ENCODE measurements at regions not wholly inside any gene's neighbourhood (a gene's known extent, or its start where the extent isn't known, plus 50 kb on each side); places are given as distances from the start of the nearest gene placed in this dataset.
"Not testable (repeated sequence)": the region's sequence is repeated elsewhere in the genome, so short reads cannot be mapped to it uniquely, and the experiment has no call there.

DNA sequence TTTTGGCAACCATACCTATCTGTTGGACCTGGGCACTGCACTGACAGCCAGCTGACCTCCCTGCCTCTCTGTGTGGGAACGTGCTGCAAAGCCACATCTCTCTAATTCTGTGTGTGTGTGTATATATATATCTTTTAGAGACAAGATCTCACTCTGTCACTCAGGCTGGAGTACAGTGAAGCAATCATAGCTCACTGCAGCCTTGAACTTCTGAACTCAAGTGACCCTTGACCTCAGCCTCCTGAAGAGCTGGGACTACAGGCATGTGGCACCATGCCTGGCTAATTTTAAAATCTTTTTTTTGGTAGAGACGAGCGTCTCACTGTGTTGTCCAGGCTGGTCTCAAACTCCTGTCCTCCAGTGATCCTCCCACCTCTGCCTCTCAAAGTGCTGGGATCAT, 282.2 kb upstream of the PLGLB2 start:
- H3K27me3 ChIP-seq; H3K36me3 ChIP-seq; H3K4me3 ChIP-seq; H3K27ac ChIP-seq; intact Hi-C loops (cut with DNase I); H3K4me1 ChIP-seq; H3K9ac ChIP-seq (ENCODE audit: low read depth in 2 of 2, low read length in 2 of 2); H3K9me3 ChIP-seq; DNase-seq: not testable (repeated sequence)

DNA sequence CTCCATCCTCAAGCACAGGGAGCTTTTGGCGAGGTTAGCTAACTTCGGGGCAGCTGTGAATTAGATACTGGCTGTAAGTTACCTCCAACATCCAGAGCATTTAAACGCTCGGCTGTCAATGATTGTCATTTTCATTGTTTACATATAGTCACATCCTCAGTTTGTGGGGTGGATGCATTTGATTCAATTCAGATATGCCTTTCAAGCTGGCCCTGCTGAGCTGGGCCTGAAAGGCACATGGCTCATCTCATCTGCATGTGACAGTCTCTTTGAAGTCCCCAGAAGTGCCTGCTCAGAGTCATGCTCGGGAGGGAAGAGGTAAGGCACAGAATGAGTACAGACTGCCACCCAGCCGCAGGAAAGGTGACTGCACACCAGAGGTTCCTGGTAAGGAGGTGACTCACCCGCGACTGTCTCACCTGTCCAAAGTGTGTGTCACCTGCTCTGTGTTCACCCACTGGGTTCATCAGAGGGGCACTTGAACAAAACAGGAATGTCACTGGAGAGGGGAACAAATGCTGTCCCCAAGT, 281.2 kb upstream of the PLGLB2 start:
- H3K4me1 ChIP-seq; H3K27me3 ChIP-seq; H3K27ac ChIP-seq; H3K9me3 ChIP-seq; intact Hi-C loops (cut with DNase I); H3K36me3 ChIP-seq; H3K4me3 ChIP-seq; H3K9ac ChIP-seq (ENCODE audit: low read depth in 2 of 2, low read length in 2 of 2): not testable (repeated sequence)
- TF ChIP-seq, protein P1, sequence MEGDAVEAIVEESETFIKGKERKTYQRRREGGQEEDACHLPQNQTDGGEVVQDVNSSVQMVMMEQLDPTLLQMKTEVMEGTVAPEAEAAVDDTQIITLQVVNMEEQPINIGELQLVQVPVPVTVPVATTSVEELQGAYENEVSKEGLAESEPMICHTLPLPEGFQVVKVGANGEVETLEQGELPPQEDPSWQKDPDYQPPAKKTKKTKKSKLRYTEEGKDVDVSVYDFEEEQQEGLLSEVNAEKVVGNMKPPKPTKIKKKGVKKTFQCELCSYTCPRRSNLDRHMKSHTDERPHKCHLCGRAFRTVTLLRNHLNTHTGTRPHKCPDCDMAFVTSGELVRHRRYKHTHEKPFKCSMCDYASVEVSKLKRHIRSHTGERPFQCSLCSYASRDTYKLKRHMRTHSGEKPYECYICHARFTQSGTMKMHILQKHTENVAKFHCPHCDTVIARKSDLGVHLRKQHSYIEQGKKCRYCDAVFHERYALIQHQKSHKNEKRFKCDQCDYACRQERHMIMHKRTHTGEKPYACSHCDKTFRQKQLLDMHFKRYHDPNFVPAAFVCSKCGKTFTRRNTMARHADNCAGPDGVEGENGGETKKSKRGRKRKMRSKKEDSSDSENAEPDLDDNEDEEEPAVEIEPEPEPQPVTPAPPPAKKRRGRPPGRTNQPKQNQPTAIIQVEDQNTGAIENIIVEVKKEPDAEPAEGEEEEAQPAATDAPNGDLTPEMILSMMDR (IDR thresholded peaks at IDR 0.05) = peak; percentile 18
- peak; percentile 50 for DNase-seq

DNA sequence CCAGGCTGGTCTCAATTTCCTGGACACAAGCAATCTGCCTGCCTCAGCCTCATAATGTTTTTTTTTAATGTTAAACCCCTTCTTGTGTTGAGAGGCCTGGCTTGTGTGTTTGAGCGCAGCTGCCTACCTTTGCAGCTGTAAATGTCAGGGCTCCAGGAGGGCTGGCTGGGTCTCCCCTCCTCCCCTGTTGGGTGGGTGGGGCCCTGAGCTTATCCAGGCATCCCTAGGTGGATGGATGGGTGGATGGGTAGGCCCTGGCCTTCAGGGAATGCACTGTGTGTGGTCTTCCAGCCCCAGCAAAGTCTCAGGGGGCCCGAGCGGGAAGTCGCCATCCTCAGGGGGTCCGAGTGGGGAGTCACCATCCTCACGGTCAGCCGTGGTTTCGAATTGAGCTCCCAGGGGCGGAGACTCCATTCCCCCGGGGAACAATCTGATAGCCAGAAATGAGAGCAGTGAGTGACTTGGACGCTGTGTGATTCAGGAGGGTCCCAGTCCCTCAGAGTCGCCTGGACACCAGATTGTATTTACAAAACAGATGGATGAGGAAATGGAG, 279.4 kb upstream of the PLGLB2 start:
- H3K36me3 ChIP-seq; H3K9ac ChIP-seq (ENCODE audit: low read depth in 2 of 2, low read length in 2 of 2); intact Hi-C loops (cut with DNase I); DNase-seq; H3K27ac ChIP-seq; H3K27me3 ChIP-seq; H3K4me3 ChIP-seq; H3K9me3 ChIP-seq; H3K4me1 ChIP-seq: not testable (repeated sequence)

DNA sequence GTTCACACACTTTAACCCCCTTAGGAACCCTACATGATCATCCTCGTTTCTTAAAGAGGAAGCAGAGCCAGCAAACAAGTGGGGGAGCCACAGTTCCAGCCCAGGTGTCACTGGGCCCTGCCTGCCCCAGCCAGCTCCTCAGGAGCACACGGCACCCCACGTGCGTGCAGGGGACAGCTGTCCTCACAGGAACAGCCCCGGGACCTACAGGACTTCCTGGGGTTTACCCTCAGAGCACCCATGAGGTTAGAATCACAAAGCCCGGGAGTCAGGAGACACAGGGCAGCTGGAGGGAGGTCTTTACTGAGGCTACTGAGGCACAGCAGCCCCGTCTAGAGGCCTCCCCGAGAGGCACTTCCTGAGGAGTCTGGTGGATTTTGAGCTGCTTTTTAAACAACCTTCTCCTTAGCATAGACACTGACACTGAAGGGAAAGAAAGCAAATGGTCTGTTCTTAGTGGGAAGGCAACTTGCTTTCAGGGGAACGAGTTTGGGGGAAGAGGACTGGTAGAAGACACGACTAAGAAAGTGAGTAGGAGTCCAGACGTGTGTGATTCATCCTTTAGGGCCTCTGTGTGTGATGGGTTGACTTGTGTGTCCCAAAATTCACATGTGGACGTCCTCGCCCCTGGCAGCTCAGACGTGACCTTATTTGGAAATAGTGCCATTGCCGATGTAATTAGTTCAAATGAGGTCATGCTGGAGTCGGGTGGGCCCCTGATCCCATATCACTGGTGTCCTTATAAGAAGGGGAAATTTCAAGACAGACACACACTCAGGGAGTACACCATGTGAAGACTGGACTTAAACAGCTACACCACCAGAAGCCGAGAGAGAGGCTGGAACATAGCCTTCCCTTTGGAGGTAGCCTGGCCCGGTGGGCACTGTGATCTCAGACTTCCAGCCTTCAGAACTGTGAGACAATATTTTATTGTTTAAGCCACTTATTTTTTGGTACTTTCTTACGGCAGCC, 278.4 kb upstream of the PLGLB2 start:
- H3K9me3 ChIP-seq; H3K4me3 ChIP-seq; DNase-seq; H3K36me3 ChIP-seq; H3K4me1 ChIP-seq; H3K9ac ChIP-seq (ENCODE audit: low read depth in 2 of 2, low read length in 2 of 2); intact Hi-C loops (cut with DNase I); H3K27ac ChIP-seq; H3K27me3 ChIP-seq: not testable (repeated sequence)

DNA sequence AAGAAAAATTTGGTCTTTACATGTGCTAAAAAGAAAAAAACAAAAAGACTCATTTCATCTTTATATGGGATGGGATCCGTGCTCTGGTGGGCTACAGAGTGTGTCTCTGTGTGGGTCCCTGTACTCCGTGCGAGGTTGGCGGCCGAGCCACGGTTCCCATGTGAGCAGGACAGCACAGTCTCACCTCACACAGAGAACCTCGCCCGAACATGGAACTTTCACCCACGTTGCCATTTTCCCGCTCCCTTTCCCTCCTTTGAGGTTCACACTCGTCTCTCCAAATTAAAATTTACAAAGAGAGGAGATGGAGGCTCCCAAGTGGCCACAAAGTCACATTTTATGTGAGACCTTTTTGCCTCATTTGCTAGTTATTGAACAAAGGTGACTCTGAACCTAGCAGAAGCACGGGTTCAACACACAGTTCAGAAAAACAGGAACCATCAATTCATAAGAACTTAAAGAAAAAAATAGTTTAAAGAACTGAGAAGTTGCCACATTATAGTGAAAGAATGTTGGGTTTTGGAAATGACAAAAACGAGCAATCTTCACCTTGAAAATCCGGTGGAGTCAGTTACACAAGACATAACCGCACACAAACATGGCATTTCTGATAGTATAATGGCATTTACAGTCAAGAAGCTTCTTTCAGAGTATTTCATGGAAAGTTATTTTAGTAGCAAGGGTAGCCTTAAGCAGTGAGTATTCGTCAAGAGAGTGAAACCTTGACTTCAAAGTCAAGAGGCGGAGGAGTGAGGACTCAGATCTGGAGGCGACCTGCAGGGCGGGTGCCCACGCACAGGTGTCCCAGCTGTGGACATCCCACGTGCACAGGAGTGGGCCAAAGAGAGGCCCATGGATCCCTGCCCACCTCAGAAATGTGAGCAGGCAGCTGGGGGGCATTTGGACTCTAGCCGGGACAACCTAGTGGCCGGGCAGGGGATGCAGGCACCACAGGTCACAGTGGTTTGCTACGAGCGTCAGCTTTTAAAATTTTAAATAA, 277.2 kb upstream of the PLGLB2 start:
- intact Hi-C loops (cut with DNase I); H3K9ac ChIP-seq (ENCODE audit: low read depth in 2 of 2, low read length in 2 of 2); DNase-seq; H3K36me3 ChIP-seq; H3K4me1 ChIP-seq; H3K27ac ChIP-seq; H3K4me3 ChIP-seq; H3K27me3 ChIP-seq; H3K9me3 ChIP-seq: not testable (repeated sequence)

DNA sequence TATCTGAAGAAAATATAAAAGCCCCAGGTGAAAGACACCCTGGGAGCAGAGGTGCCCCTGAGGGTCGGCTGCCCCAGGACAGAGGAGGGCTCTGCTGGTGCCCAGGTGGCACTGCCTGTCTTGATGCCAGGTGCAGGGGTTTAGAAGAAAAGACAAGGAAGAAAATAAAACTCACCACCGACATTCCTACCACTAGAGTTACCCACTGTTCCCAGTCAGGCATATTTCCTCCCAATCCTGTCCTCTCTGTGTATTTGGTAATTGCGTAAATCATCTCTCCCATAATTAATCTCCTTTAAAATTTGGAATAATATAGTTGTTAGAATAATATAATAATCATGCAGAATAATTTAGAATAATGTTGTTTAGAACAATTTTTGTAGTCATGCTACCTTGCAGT, 276.4 kb upstream of the PLGLB2 start:
- H3K9ac ChIP-seq (ENCODE audit: low read depth in 2 of 2, low read length in 2 of 2); DNase-seq; H3K27me3 ChIP-seq; H3K4me1 ChIP-seq; H3K27ac ChIP-seq; H3K9me3 ChIP-seq; H3K36me3 ChIP-seq; H3K4me3 ChIP-seq; intact Hi-C loops (cut with DNase I): not testable (repeated sequence)

DNA sequence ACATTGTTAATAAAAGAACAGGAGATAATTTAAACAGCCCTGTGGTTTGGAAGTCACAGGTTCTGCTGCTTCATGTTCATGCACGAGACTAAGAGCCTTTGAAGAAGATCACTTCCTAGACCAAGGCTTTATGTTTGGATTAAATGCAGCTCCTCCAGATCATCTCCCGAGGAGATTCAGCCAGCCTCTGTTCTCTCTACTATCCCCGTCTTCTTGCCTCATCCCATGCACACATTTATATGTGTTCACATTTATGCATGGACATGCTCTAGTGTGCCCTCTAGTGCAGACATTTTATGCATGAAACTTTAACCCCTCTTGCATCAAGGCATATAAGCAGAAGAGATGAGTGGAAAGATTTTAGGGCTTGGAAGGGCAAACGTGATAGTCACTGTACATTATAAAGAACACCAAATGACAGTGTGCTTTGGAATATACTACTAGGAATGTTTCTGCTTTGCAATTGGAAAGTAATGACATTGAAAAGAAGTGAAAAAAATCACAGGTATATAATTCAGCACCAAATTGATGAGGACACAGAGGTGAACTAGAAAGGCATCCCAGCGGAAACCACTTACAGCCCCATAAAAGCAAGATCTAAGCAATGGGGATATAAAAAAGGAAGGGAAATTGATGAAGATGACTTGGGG, 271.5 kb upstream of the PLGLB2 start:
- H3K36me3 ChIP-seq; H3K4me1 ChIP-seq; H3K4me3 ChIP-seq; H3K9ac ChIP-seq (ENCODE audit: low read depth in 2 of 2, low read length in 2 of 2); H3K27ac ChIP-seq; H3K27me3 ChIP-seq; DNase-seq; H3K9me3 ChIP-seq; intact Hi-C loops (cut with DNase I): not testable (repeated sequence)

DNA sequence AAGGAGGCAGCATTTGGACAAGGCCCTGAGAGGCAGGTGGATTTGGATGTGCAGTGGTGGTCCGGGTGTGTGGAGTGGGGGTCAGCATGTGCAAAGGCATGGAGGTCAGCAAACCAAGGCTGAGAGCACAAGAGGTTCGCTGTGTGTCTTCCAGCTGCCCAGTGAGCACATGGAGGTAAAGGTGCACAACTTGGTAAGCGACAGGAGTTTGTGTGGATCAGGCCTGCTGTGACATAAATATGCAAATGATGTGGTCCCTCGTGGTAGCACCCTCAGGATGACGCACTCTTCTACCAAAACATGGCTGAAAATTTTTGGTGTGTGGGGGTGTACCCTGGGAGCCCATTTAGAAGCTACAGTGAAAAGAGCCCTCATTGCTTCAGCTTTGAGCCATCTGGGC, 271.0 kb upstream of the PLGLB2 start:
- H3K36me3 ChIP-seq; H3K9me3 ChIP-seq; DNase-seq; H3K27ac ChIP-seq; intact Hi-C loops (cut with DNase I); H3K4me1 ChIP-seq; H3K27me3 ChIP-seq; H3K9ac ChIP-seq (ENCODE audit: low read depth in 2 of 2, low read length in 2 of 2); H3K4me3 ChIP-seq: not testable (repeated sequence)

DNA sequence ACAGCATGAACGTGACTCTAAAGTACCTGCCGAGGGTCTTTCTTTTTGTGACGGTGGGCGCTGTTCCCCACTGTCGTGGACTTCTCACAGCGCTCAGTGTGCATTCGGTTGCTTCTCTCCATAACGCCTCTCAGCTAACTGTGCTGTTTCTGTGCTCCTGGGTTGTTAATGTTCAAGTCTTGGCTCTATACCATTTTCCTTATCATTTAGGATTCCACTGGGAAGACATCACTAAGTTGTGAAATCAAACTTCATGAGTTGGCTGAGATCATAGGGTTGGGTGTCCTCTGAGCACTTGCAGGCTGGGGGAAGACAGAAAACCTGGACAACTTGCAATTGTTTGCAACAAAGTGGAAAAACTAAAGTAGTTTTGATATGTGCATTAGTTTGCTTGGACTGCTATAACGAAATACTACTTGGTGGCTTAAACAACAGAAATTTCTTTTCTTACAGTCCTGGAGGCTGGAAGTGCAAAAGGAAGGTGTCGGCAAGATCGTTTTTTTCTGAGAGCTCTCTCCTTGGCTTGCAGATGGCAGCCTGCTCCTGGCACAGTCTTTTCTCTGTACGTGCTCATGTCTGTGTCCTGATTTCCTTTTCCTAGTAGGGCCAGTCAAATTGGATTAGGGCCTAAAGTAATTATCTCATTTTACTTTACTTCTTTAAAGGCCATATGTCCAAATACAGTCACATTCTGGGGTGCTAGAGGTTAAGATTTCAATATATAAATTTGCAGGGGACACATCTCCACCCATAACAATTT, 270.0 kb upstream of the PLGLB2 start:
- not testable (repeated sequence) for H3K36me3 ChIP-seq

DNA sequence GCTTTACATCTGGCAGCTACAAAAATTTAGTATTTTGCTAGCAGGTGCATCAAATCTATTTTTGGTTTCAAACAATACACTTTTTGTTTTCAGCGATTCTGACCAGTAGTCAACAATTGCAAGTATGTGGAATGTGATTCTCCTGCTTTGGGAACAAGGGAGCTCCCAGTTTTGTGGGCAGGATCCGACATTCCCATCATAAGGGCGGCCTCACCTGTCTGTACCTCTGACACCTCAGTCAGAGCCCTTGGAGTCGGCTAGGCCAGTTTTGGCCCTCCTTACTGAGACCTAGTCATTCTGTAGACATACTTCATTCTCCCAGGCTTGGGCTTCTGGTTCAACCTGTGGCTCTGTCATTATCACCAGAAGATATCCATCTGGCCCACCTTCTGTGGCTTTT, 269.0 kb upstream of the PLGLB2 start:
- intact Hi-C loops (cut with DNase I); H3K27me3 ChIP-seq; H3K4me1 ChIP-seq; H3K36me3 ChIP-seq; H3K27ac ChIP-seq; H3K9ac ChIP-seq (ENCODE audit: low read depth in 2 of 2, low read length in 2 of 2); H3K4me3 ChIP-seq; H3K9me3 ChIP-seq; DNase-seq: not testable (repeated sequence)

More for the DNA sequence above, 270.0 kb upstream of the PLGLB2 start:
- intact Hi-C loops (cut with DNase I); H3K4me1 ChIP-seq; H3K27ac ChIP-seq; H3K27me3 ChIP-seq; H3K9ac ChIP-seq (ENCODE audit: low read depth in 2 of 2, low read length in 2 of 2); DNase-seq; H3K4me3 ChIP-seq; H3K9me3 ChIP-seq: not testable (repeated sequence)

Measured in colonic mucosa (tissue), 4 donors.